GM20431 (cell line): ENCODE measurements at regions not wholly inside any gene's neighbourhood (a gene's known extent, or its start where the extent isn't known, plus 50 kb on each side); places are given as distances from the start of the nearest gene placed in this dataset.

Source experiments
- in situ Hi-C: fragments of 300-500 bp; cut with MseI, MboI; formaldehyde crosslinking; loops from one replicate; pipeline ENCODE4 v1.15.0; 2020; ENCODE audit warnings: low sequenced_read_pairs; ENCODE audit not compliant: unreplicated experiment

DNA sequence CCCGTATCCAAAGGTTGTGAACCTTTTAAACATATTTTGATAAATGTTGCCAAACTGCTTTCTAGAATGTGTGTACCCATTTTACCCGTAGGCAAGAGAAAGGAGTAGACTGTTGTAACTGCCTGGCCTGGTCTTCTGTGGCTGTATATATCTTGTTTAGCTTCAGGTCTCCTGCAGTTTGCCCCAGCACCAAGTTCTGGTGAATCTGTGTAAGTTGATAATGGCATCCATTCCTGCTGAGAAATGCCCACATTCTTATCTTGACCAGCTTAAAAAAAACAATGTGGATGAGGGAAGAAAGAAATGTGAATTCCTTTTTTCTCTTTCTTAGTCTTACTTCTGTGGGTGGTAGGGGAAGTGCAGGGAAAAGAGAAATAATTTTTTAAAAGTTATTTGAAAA, 53.3 kb upstream of the TLE3 start:
- in situ Hi-C loops = no loop called here

DNA sequence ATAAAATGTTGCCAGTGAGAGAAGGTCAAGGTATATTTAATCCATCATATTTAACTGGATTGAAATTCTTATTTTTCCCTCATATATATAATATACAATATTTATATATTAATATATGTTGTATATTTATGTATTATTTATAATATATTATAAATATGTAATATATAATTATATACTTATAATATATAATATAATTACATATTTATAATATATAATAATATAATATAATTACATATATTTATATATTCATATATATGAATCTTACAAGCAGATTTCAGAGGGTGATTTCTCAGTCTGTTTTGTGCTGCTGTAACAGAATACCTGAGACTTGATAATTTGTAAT, 52.7 kb upstream of the TLE3 start:
- in situ Hi-C loops = no loop called here

DNA sequence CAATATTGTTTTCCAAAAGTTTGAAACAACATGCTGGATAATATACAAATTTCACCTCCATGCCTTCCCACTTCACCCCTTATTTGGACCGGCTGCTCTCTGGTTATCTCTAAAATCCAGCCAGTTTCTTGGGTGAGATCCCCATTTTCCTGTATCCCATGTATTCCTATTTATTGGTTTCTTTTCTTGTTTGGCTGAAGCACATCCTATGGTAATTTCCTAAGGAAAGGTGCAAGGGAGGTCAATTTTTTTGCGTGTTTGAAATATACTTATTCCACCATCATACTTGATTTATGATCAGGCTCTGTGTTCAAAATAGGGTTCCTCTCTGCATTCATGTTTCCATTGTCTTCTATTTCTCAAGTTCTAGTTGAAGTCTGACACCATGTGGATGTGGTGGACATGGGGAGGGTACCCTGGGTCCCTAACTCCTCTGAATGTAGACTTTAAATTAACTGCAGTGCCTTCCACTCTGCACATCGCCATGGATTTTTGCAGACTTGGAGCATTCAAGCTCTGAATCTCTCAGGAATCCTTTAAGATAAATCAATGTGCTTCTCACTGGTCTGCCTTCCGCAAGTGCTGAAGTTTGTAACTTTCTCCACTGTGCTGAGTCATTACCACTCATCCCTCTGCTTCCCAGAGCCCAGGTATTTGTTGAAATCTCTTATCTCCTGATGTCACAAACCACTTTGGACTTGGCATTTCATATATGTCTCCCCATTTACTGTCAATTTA, 52.1 kb upstream of the TLE3 start:
- in situ Hi-C loops = no loop called here

- in situ Hi-C loops = no loop called here
Measured at GRCh38 chr15:70147778-70148177, 50.1 kb upstream of the TLE3 start.
